ENCODE measurements at regions not wholly inside any gene's neighbourhood (a gene's known extent, or its start where the extent isn't known, plus 50 kb on each side); places are given as distances from the start of the nearest gene placed in this dataset.

DNA sequence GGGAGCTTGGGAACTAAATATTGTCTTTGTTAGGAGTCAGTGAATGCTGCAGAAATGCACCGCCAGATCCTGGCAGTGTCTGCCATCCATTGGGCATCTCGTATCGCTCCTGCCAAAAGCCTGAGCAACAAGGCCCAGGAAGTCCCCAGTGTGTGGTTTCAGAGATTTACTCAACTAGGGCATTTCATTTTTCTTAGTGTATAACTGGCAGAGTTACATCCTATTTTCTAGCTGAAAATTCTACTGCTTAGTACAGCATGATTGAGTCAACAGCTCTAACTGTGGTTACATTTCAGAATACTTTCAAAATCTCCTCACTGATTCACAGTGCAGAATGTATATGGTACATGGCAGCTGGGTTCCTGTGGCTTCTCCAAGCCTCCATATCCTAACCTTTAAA lies 95.8 kb upstream of the CREB5 start:
- TF ChIP-seq CTCF (IDR thresholded peaks at IDR 0.05) (no peak), EZH2 (IDR thresholded peaks at IDR 0.05) (no peak), EZH2phosphoT487 (IDR thresholded peaks at IDR 0.05) (no peak)

Measured in neural progenitor cell (in vitro differentiated cells).